SK-N-SH treated with all-trans-retinoic acid at 6 μM for 48 hours (cell line): ENCODE measurements at regions not wholly inside any gene's neighbourhood (a gene's known extent, or its start where the extent isn't known, plus 50 kb on each side); places are given as distances from the start of the nearest gene placed in this dataset.

Experiments
- ATAC-seq: fragments of 200-7000 bp; cut with Tn5 transposase; 3 replicates; pipeline ENCODE4 v1.9.1; 2020; ENCODE audit warnings: mild to moderate bottlenecking, moderate library complexity
- ARNTL ChIP-seq: fragments of 450-650 bp; formaldehyde crosslinking; IDR thresholded peaks from 2 replicates; pipeline ENCODE4 v1.5.0; 2020; ENCODE audit warnings: low read depth, mild to moderate bottlenecking, moderate library complexity, borderline replicate concordance
- CREB5 ChIP-seq: fragments of 250-450 bp; sonication (Bioruptor Pico); IDR thresholded peaks from 2 replicates; pipeline ENCODE4 v1.5.1; 2020; ENCODE audit warnings: low read depth, mild to moderate bottlenecking, moderate library complexity
- CSDC2 ChIP-seq: fragments of 250-450 bp; sonication (Bioruptor Pico); IDR thresholded peaks from 2 replicates; pipeline ENCODE4 v1.5.0; 2020; ENCODE audit warnings: mild to moderate bottlenecking, moderate library complexity
- GLIS3 ChIP-seq: fragments of 250-450 bp; sonication (Bioruptor Pico); IDR thresholded peaks from 2 replicates; pipeline ENCODE4 v1.5.0; 2020; ENCODE audit warnings: mild to moderate bottlenecking, moderate library complexity
- ISL1 ChIP-seq: fragments of 250-450 bp; sonication (Bioruptor Pico); IDR thresholded peaks from 2 replicates; pipeline ENCODE4 v2.1.2; 2022; ENCODE audit warnings: mild to moderate bottlenecking, moderate library complexity
- OSR1 ChIP-seq: fragments of 250-450 bp; sonication (Bioruptor Pico); IDR thresholded peaks from 2 replicates; pipeline ENCODE4 v1.8.0; 2022; ENCODE audit warnings: moderate library complexity, mild to moderate bottlenecking, inconsistent platforms
- PATZ1 ChIP-seq: fragments of 250-450 bp; sonication (Bioruptor Pico); IDR thresholded peaks from 2 replicates; pipeline ENCODE4 v1.8.0; 2020; ENCODE audit warnings: mild to moderate bottlenecking, moderate library complexity, borderline replicate concordance
- PPARA ChIP-seq: fragments of 250-450 bp; sonication (Bioruptor Pico); IDR thresholded peaks from 2 replicates; pipeline ENCODE4 v1.5.0; 2020; ENCODE audit warnings: mild to moderate bottlenecking, borderline replicate concordance
- RARB ChIP-seq: fragments of 250-450 bp; sonication (Bioruptor Pico); IDR thresholded peaks from 2 replicates; pipeline ENCODE4 v1.8.0; 2021; ENCODE audit warnings: mild to moderate bottlenecking, moderate library complexity
- SNAI2 ChIP-seq: fragments of 250-450 bp; sonication (Bioruptor Pico); IDR thresholded peaks from 2 replicates; pipeline ENCODE4 v1.5.0; 2020; ENCODE audit warnings: mild to moderate bottlenecking, moderate library complexity
- TCF4 ChIP-seq: fragments of 250-450 bp; sonication (Bioruptor Pico); IDR thresholded peaks from 2 replicates; pipeline ENCODE4 v1.8.0; 2021; ENCODE audit warnings: mild to moderate bottlenecking, moderate library complexity, borderline replicate concordance
- TOX ChIP-seq: fragments of 250-450 bp; sonication (Bioruptor Pico); IDR thresholded peaks from 2 replicates; pipeline ENCODE4 v1.8.0; 2021; ENCODE audit warnings: mild to moderate bottlenecking, moderate library complexity, borderline replicate concordance
- ZC3H10 ChIP-seq: fragments of 250-450 bp; sonication (Bioruptor Pico); IDR thresholded peaks from 2 replicates; pipeline ENCODE4 v1.5.1; 2021; ENCODE audit warnings: mild to moderate bottlenecking, moderate library complexity
- ZFP3 ChIP-seq: fragments of 250-450 bp; sonication (Bioruptor Pico); IDR thresholded peaks from 2 replicates; pipeline ENCODE4 v1.5.0; 2020; ENCODE audit warnings: mild to moderate bottlenecking, moderate library complexity
- ZFP30 ChIP-seq: fragments of 450-650 bp; formaldehyde crosslinking; IDR thresholded peaks from 2 replicates; pipeline ENCODE4 v1.5.0; 2022; ENCODE audit warnings: mild to moderate bottlenecking, moderate library complexity
- ZNF565 ChIP-seq: fragments of 450-650 bp; formaldehyde crosslinking; conservative IDR thresholded peaks from 2 replicates; pipeline ENCODE4 v1.5.0; 2020; ENCODE audit warnings: low read depth, mild to moderate bottlenecking, moderate library complexity
- ZNF70 ChIP-seq: fragments of 450-650 bp; formaldehyde crosslinking; IDR thresholded peaks from 2 replicates; pipeline ENCODE4 v1.5.0; 2020; ENCODE audit warnings: mild to moderate bottlenecking, moderate library complexity
- ZNF8 ChIP-seq: fragments of 450-650 bp; formaldehyde crosslinking; IDR thresholded peaks from 2 replicates; pipeline ENCODE4 v1.5.0; 2020; ENCODE audit warnings: mild to moderate bottlenecking, moderate library complexity
- TF ChIP-seq, protein P1 (sequence below): fragments of 250-450 bp; sonication (Bioruptor Pico); IDR thresholded peaks from 2 replicates; pipeline ENCODE4 v1.5.1; 2021; ENCODE audit warnings: mild to moderate bottlenecking, moderate library complexity
- TF ChIP-seq, protein P2 (sequence below): fragments of 250-450 bp; sonication (Bioruptor Pico); IDR thresholded peaks from 2 replicates; pipeline ENCODE4 v1.8.0; 2021; ENCODE audit warnings: low read depth, mild to moderate bottlenecking, moderate library complexity, borderline replicate concordance

GRCh38 chr12:13661005-13661887, 320.2 kb downstream of the GRIN2B start (continued):
- no peak for TF ChIP-seq CREB5 (CRISPR knock-in tag)

DNA sequence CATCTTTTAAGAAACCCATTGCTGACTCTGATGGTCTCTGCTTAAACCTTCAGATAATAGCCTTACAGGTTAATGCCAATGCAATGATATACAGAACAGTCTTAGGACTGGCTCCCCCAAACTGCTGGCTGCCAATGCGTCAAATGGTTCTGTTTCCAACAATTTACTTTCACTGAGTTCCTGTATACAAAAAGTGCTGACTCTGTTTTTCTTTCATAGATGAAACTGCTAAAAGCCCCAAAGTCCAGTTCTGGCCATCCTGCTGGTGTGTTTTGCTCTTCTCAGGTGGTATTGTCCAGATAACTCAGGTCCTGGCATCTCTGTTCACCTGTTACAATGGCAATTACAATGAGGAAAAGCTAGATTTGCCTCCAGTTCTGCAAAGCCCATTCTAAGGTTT, 326.9 kb downstream of the GRIN2B start:
- TF ChIP-seq GLIS3 (CRISPR knock-in tag): no peak
- no peak for ATAC-seq

GRCh38 chr12:13652105-13652504, 329.3 kb downstream of the GRIN2B start:
- TF ChIP-seq TOX (CRISPR knock-in tag): no peak
- TF ChIP-seq ZNF565 (CRISPR knock-in tag): no peak
- no peak for TF ChIP-seq ZC3H10 (CRISPR knock-in tag)
- no peak for TF ChIP-seq CSDC2 (CRISPR knock-in tag)
- no peak for TF ChIP-seq ISL1
- TF ChIP-seq ZNF8 (CRISPR knock-in tag): no peak
- TF ChIP-seq, protein P1, sequence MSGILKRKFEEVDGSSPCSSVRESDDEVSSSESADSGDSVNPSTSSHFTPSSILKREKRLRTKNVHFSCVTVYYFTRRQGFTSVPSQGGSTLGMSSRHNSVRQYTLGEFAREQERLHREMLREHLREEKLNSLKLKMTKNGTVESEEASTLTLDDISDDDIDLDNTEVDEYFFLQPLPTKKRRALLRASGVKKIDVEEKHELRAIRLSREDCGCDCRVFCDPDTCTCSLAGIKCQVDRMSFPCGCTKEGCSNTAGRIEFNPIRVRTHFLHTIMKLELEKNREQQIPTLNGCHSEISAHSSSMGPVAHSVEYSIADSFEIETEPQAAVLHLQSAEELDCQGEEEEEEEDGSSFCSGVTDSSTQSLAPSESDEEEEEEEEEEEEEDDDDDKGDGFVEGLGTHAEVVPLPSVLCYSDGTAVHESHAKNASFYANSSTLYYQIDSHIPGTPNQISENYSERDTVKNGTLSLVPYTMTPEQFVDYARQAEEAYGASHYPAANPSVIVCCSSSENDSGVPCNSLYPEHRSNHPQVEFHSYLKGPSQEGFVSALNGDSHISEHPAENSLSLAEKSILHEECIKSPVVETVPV (CRISPR knock-in tag): no peak
- ATAC-seq: no peak

- TF ChIP-seq, protein P2, sequence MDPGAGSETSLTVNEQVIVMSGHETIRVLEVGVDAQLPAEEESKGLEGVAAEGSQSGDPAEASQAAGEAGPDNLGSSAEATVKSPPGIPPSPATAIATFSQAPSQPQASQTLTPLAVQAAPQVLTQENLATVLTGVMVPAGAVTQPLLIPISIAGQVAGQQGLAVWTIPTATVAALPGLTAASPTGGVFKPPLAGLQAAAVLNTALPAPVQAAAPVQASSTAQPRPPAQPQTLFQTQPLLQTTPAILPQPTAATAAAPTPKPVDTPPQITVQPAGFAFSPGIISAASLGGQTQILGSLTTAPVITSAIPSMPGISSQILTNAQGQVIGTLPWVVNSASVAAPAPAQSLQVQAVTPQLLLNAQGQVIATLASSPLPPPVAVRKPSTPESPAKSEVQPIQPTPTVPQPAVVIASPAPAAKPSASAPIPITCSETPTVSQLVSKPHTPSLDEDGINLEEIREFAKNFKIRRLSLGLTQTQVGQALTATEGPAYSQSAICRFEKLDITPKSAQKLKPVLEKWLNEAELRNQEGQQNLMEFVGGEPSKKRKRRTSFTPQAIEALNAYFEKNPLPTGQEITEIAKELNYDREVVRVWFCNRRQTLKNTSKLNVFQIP (CRISPR knock-in tag): no peak
- TF ChIP-seq ZFP30 (CRISPR knock-in tag) (no peak), OSR1 (CRISPR knock-in tag) (no peak), ARNTL (CRISPR knock-in tag) (no peak), CSDC2 (CRISPR knock-in tag) (no peak), ZNF565 (CRISPR knock-in tag) (no peak)
- no peak for ATAC-seq
Observed at GRCh38 chr12:13635709-13636108, 345.7 kb downstream of the GRIN2B start.

DNA sequence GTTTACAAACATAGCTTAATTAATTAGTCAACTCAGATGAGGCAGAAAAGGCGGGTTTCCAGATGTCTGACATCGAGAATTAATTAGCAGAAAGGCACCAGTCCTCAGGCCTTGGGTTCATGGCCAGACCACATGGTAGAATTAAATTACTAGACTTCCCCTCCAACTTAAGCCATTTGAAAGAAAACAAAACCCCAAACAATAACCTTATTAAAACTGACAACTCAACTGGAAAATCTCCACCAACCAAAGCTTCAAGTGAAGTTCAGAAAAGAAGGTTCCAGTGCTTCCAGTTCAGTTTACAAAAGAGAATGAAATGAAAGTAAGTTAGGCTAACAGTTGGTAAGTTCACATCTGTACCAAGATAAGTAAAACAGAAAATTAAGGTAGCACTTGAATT, 349.5 kb downstream of the GRIN2B start:
- no peak for ATAC-seq
- TF ChIP-seq ZNF70 (CRISPR knock-in tag): no peak
- TF ChIP-seq RARB (CRISPR knock-in tag): no peak
- no peak for TF ChIP-seq ZFP30 (CRISPR knock-in tag)
- TF ChIP-seq ZNF8 (CRISPR knock-in tag): no peak
- no peak for TF ChIP-seq CSDC2 (CRISPR knock-in tag)
- no peak for TF ChIP-seq TOX (CRISPR knock-in tag)
- TF ChIP-seq ZC3H10 (CRISPR knock-in tag): no peak
- no peak for TF ChIP-seq OSR1 (CRISPR knock-in tag)

- no peak for TF ChIP-seq GLIS3 (CRISPR knock-in tag)
- no peak for TF ChIP-seq ARNTL (CRISPR knock-in tag)
- no peak for ATAC-seq
Observed at GRCh38 chr12:13630354-13630753, 351.0 kb downstream of the GRIN2B start.

- no peak for ATAC-seq
- TF ChIP-seq PATZ1 (no peak), TCF4 (CRISPR knock-in tag) (no peak), ZFP3 (CRISPR knock-in tag) (no peak), CSDC2 (CRISPR knock-in tag) (no peak), ARNTL (CRISPR knock-in tag) (no peak), ZNF8 (CRISPR knock-in tag) (no peak), SNAI2 (CRISPR knock-in tag) (no peak), ZC3H10 (CRISPR knock-in tag) (no peak), PPARA (CRISPR knock-in tag) (no peak), ZNF565 (CRISPR knock-in tag) (no peak), OSR1 (CRISPR knock-in tag) (no peak)
- TF ChIP-seq, protein P1 (CRISPR knock-in tag): no peak
Observed at GRCh38 chr12:13628067-13628466, 353.3 kb downstream of the GRIN2B start.
